Thyroid gland (tissue), 4 donors: ENCODE measurements at regions not wholly inside any gene's neighbourhood (a gene's known extent, or its start where the extent isn't known, plus 50 kb on each side); places are given as distances from the start of the nearest gene placed in this dataset.

ENCODE experiments used
- DNase-seq, 2 donors: peaks; one replicate each; pipeline ENCODE4 v3.0.0-alpha.2; 2019
- H3K27ac ChIP-seq, 3 donors: fragments of 200-600 bp; sonication (generic); 1 replicate in 2 of 3; 2 replicates in 1 of 3; pipeline ENCODE4 v1.5.1; 2016 to 2019; ENCODE audit warnings: mild to moderate bottlenecking in 1 of 3, moderate library complexity in 1 of 3
- H3K27me3 ChIP-seq: fragments of 200-600 bp; sonication (generic); one replicate; pipeline ENCODE4 v1.5.1; 2019
- H3K36me3 ChIP-seq, 2 donors: fragments of 200-600 bp; sonication (generic); one replicate each; pipeline ENCODE4 v1.5.1; 2016 to 2019
- H3K4me1 ChIP-seq, 2 donors: fragments of 200-600 bp; sonication (generic); one replicate each; pipeline ENCODE4 v1.5.1; 2017 to 2019
- H3K4me3 ChIP-seq, 3 donors: fragments of 200-600 bp; sonication (generic); replicated peaks in 1 of 3; 1 replicate in 2 of 3; 2 replicates in 1 of 3; pipeline ENCODE4 v1.5.1; 2016; ENCODE audit warnings: mild to moderate bottlenecking in 1 of 3
- H3K9me3 ChIP-seq: fragments of 200-600 bp; sonication (generic); one replicate; pipeline ENCODE4 v1.5.1; 2017
- POLR2A ChIP-seq, 2 donors: fragments of 450-650 bp; IDR thresholded peaks; one replicate each; pipeline ENCODE4 v1.6.1; 2017; ENCODE audit warnings: antibody characterized with exemption in 2 of 2, mild to moderate bottlenecking in 2 of 2, moderate library complexity in 1 of 2
- WGBS, 2 donors: methylation state at CpG; one replicate each; pipeline ENCODE4 v1.1.5; 2017; 5-methylcytosine and 5-hydroxymethylcytosine counted together
- intact Hi-C: fragments of 100-400 bp; cut with DNase I; formaldehyde crosslinking; loops from one replicate; pipeline ENCODE4 v1.15.1; 2023
- TF ChIP-seq, protein P1 (sequence below), 6 experiments: fragments of 200-600 bp in 3 of 6; fragments of 450-650 bp in 3 of 6; sonication (generic) in 3 of 6; IDR thresholded peaks; one replicate each; pipeline ENCODE4 v1.5.1; 2016 to 2019; ENCODE audit warnings: antibody characterized with exemption in 6 of 6, mild to moderate bottlenecking in 2 of 6, inconsistent platforms in 1 of 6, moderate library complexity in 1 of 6

GRCh38 chrX:140360284-140360683, 144.6 kb downstream of the SOX3 start:
- Histone ChIP-seq H3K4me1 (no peaks in the 10 kb centered on the region), H3K27me3 (peaks cover 3% of the 10 kb centered on the region), H3K9me3 (no peaks in the 10 kb centered on the region), H3K36me3 (no peaks in the 10 kb centered on the region), H3K4me3 (no peak overlapping the region), H3K27ac (no peak overlapping the region)
- TF ChIP-seq POLR2A (IDR thresholded peaks at IDR 0.05) = no peak
- TF ChIP-seq, protein P1, sequence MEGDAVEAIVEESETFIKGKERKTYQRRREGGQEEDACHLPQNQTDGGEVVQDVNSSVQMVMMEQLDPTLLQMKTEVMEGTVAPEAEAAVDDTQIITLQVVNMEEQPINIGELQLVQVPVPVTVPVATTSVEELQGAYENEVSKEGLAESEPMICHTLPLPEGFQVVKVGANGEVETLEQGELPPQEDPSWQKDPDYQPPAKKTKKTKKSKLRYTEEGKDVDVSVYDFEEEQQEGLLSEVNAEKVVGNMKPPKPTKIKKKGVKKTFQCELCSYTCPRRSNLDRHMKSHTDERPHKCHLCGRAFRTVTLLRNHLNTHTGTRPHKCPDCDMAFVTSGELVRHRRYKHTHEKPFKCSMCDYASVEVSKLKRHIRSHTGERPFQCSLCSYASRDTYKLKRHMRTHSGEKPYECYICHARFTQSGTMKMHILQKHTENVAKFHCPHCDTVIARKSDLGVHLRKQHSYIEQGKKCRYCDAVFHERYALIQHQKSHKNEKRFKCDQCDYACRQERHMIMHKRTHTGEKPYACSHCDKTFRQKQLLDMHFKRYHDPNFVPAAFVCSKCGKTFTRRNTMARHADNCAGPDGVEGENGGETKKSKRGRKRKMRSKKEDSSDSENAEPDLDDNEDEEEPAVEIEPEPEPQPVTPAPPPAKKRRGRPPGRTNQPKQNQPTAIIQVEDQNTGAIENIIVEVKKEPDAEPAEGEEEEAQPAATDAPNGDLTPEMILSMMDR (IDR thresholded peaks at IDR 0.05) = no peak
- intact Hi-C loops = no loop called here
- no peak for DNase-seq
- WGBS, 2 donors = 59% methylated on average over 5 of the region's 5 CpGs

DNA sequence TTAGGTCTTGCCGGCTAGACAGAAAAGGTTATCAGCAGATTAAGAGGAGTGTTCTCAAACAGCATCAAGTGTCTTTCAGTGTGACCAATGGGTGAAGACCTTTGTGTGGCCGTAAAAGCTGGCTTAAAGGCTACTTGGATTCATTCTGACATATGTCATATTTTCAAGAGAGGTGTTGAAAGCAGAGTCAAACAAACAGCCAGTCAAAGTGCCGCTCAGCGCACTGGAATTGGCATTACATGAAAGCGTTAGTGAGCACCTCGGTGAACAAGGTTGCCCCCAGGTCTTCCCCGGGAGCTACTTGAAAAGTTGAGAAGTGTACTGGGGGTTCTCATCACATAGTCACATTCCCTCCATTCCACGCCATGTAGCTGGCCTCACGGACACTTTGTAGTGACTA, 148.9 kb downstream of the SOX3 start:
- Histone ChIP-seq H3K27ac (no peak overlapping the region), H3K36me3 (no peaks in the 10 kb centered on the region), H3K4me1 (no peaks in the 10 kb centered on the region), H3K27me3 (no peaks in the 10 kb centered on the region), H3K9me3 (no peaks in the 10 kb centered on the region), H3K4me3 (no peak overlapping the region)
- TF ChIP-seq, protein P1 (IDR thresholded peaks at IDR 0.05) = no peak
- no peak for TF ChIP-seq POLR2A (IDR thresholded peaks at IDR 0.05)
- intact Hi-C loops = no loop called here
- WGBS, 2 donors = 19 to 43% methylated on average over 5 to 9 of the region's 9 CpGs
- no peak for DNase-seq

DNA sequence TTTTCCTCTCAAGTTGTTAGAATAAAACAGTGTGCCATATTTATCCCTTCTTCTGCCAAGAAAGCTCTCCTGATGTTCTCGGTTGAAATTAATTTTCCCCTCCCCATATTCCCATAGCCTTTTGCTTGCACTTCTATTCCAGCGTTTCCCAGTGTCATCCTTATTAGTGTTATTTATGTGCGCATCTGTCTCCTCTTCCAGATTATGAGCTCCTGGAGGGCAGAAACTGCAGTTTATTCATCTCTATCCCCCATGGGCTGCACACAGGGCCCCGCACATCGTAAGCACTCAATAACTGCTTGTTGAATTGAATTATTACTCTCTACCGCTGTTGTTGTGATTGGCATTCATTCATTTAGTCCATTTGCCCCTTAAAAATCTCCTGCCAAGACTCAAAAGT, 149.4 kb downstream of the SOX3 start:
- 57 to 63% methylated on average over 6 of the region's 6 CpGs for WGBS, 2 donors
- no peak overlapping the region for H3K27ac ChIP-seq
- intact Hi-C loops = no loop called here
- H3K4me1 ChIP-seq = no peaks in the 10 kb centered on the region
- H3K27me3 ChIP-seq = no peaks in the 10 kb centered on the region
- TF ChIP-seq, protein P1 (IDR thresholded peaks at IDR 0.05) = no peak
- no peak for TF ChIP-seq POLR2A (IDR thresholded peaks at IDR 0.05)
- no peak overlapping the region for H3K4me3 ChIP-seq
- H3K9me3 ChIP-seq = no peaks in the 10 kb centered on the region
- H3K36me3 ChIP-seq = no peaks in the 10 kb centered on the region
- no peak for DNase-seq

GRCh38 chrX:140354431-140355120, 150.3 kb downstream of the SOX3 start:
- intact Hi-C loops = no loop called here
- TF ChIP-seq POLR2A (IDR thresholded peaks at IDR 0.05) = no peak
- TF ChIP-seq, protein P1 (IDR thresholded peaks at IDR 0.05) = no peak
- no peaks in the 10 kb centered on the region for H3K4me1 ChIP-seq
- H3K4me3 ChIP-seq = no peak overlapping the region
- no peaks in the 10 kb centered on the region for H3K9me3 ChIP-seq
- H3K27ac ChIP-seq = no peak overlapping the region
- 53 to 59% methylated on average over 3 of the region's 3 CpGs for WGBS, 2 donors
- DNase-seq = no peak
- H3K27me3 ChIP-seq = no peaks in the 10 kb centered on the region
- no peaks in the 10 kb centered on the region for H3K36me3 ChIP-seq

GRCh38 chrX:140346729-140347128, 158.1 kb downstream of the SOX3 start:
- H3K36me3 ChIP-seq = no peaks in the 10 kb centered on the region
- 39 to 40% methylated on average over 1 of the region's 1 CpG for WGBS, 2 donors
- H3K27me3 ChIP-seq = no peaks in the 10 kb centered on the region
- H3K9me3 ChIP-seq = no peaks in the 10 kb centered on the region
- no peak overlapping the region for H3K27ac ChIP-seq
- no peak for TF ChIP-seq POLR2A (IDR thresholded peaks at IDR 0.05)
- TF ChIP-seq, protein P1 (IDR thresholded peaks at IDR 0.05) = no peak
- H3K4me3 ChIP-seq = no peak overlapping the region
- intact Hi-C loops = no loop called here
- DNase-seq = no peak
- no peaks in the 10 kb centered on the region for H3K4me1 ChIP-seq
